ENCODE measurements at regions not wholly inside any gene's neighbourhood (a gene's known extent, or its start where the extent isn't known, plus 50 kb on each side); places are given as distances from the start of the nearest gene placed in this dataset.
A peak's percentile ranks its signal among the peaks of the same experiment; 100 is the strongest.
"Not testable (repeated sequence)": the region's sequence is repeated elsewhere in the genome, so short reads cannot be mapped to it uniquely, and the experiment has no call there.

GRCh38 chrX:87236830-87237440, 280.7 kb upstream of the KLHL4 start:
- DNase-seq (ENCODE audit: low spot score), result no peak

- no peak for DNase-seq (ENCODE audit: low spot score)
Measured at GRCh38 chrX:87265518-87265917, 252.1 kb upstream of the KLHL4 start.

- DNase-seq (ENCODE audit: low spot score), result no peak
Measured at GRCh38 chrX:87272491-87272890, 245.1 kb upstream of the KLHL4 start.

GRCh38 chrX:87299563-87300160, 217.9 kb upstream of the KLHL4 start:
- peak; percentile 30 for DNase-seq (ENCODE audit: low spot score)

GRCh38 chrX:87310780-87311179, 206.8 kb upstream of the KLHL4 start:
- no peak for DNase-seq (ENCODE audit: low spot score)

- no peak for DNase-seq (ENCODE audit: low spot score)
Measured at GRCh38 chrX:87327267-87327666, 190.3 kb upstream of the KLHL4 start.

- DNase-seq (ENCODE audit: low spot score), result no peak
Measured at GRCh38 chrX:87337267-87337666, 180.3 kb upstream of the KLHL4 start.

- peak; percentile 41 for DNase-seq (ENCODE audit: low spot score)
Measured at GRCh38 chrX:87338510-87338909, 179.1 kb upstream of the KLHL4 start.

- no peak for DNase-seq (ENCODE audit: low spot score)
Measured at GRCh38 chrX:87370865-87371264, 146.7 kb upstream of the KLHL4 start.

GRCh38 chrX:87374324-87374723, 143.3 kb upstream of the KLHL4 start:
- no peak for DNase-seq (ENCODE audit: low spot score)

GRCh38 chrX:87376896-87377295, 140.7 kb upstream of the KLHL4 start:
- DNase-seq (ENCODE audit: low spot score), result no peak

- DNase-seq (ENCODE audit: low spot score), result no peak
Measured at GRCh38 chrX:87388381-87388780, 129.2 kb upstream of the KLHL4 start.

GRCh38 chrX:87391742-87392141, 125.9 kb upstream of the KLHL4 start:
- DNase-seq (ENCODE audit: low spot score), result no peak

GRCh38 chrX:87392369-87392768, 125.2 kb upstream of the KLHL4 start:
- no peak for DNase-seq (ENCODE audit: low spot score)

- no peak for DNase-seq (ENCODE audit: low spot score)
Measured at GRCh38 chrX:87397103-87397886, 120.3 kb upstream of the KLHL4 start.

GRCh38 chrX:87402256-87402655, 115.3 kb upstream of the KLHL4 start:
- no peak for DNase-seq (ENCODE audit: low spot score)

GRCh38 chrX:87403551-87403950, 114.1 kb upstream of the KLHL4 start:
- no peak for DNase-seq (ENCODE audit: low spot score)

- DNase-seq (ENCODE audit: low spot score), result no peak
Measured at GRCh38 chrX:87409113-87409841, 108.3 kb upstream of the KLHL4 start.

- DNase-seq (ENCODE audit: low spot score), result no peak
Measured at GRCh38 chrX:87425618-87426017, 92.0 kb upstream of the KLHL4 start.

- no peak for DNase-seq (ENCODE audit: low spot score)
Measured at GRCh38 chrX:87434618-87435017, 83.0 kb upstream of the KLHL4 start.

- not testable (repeated sequence) for DNase-seq (ENCODE audit: low spot score)
Measured at GRCh38 chrX:87448613-87449012, 69.0 kb upstream of the KLHL4 start.

- DNase-seq (ENCODE audit: low spot score), result not testable (repeated sequence)
Measured at GRCh38 chrX:87465757-87466156, 51.8 kb upstream of the KLHL4 start.

All from NAMALWA (cell line).